RWPE1 (cell line): ENCODE measurements at regions not wholly inside any gene's neighbourhood (a gene's known extent, or its start where the extent isn't known, plus 50 kb on each side); places are given as distances from the start of the nearest gene placed in this dataset.

Experiments
- CTCF ChIA-PET: fragments of 350-600 bp; sonication (Branson Sonifier 250); formaldehyde crosslinking; extraction: SDS; loops from one replicate; lab custom pipeline; 2021; lab: Yijun Ruan, JAX
- POLR2A ChIA-PET: fragments of 400-600 bp; formaldehyde crosslinking; extraction: SDS; loops from one replicate; lab custom pipeline; 2020; ENCODE audit warnings: antibody characterized with exemption; ENCODE audit not compliant: low non-redundant PET; lab: Yijun Ruan, JAX
- DNase-seq: peaks from one replicate; pipeline ENCODE4 v3.0.0; 2012; ENCODE audit warnings: low spot score
- H3K27ac ChIP-seq: fragments of 450-650 bp; 2 replicates; pipeline ENCODE4 v1.5.1; 2017
- CTCF ChIP-seq: fragments of 450-650 bp; conservative IDR thresholded peaks from 2 replicates; pipeline ENCODE4 v1.5.1; 2017; ENCODE audit warnings: low read depth, mild to moderate bottlenecking

GRCh38 chr9:120184266-120184665, 395.7 kb downstream of the CDK5RAP2 start:
- ChIA-PET POLR2A (no interaction called here), CTCF (no interaction called here)
- no peak overlapping the region for H3K27ac ChIP-seq
- TF ChIP-seq CTCF = no peak
- DNase-seq = no peak

- TF ChIP-seq CTCF = no peak
- CTCF ChIA-PET = interaction anchor here (0.6 kb wide), 2 partner anchors 71 to 164 kb away, joined by 3 to 4 read pairs; no protein-coding TSS in a partner anchor
- no peak overlapping the region for H3K27ac ChIP-seq
- DNase-seq = no peak
- POLR2A ChIA-PET = no interaction called here
Measured at GRCh38 chr9:120183615-120184014, 396.4 kb downstream of the CDK5RAP2 start.

- no peak overlapping the region for H3K27ac ChIP-seq
- ChIA-PET POLR2A (no interaction called here), CTCF (interaction anchor here (0.6 kb wide), 1 partner anchor 1622 kb away, joined by 3 read pairs; no protein-coding TSS in a partner anchor)
- no peak for TF ChIP-seq CTCF
- no peak for DNase-seq
Measured at GRCh38 chr9:120182011-120182410, 398.0 kb downstream of the CDK5RAP2 start.

GRCh38 chr9:120177121-120177520, 402.8 kb downstream of the CDK5RAP2 start:
- no peak for DNase-seq
- no peak overlapping the region for H3K27ac ChIP-seq
- ChIA-PET POLR2A (no interaction called here), CTCF (interaction anchor here (0.5 kb wide), 1 partner anchor 217 kb away, joined by 3 read pairs; no protein-coding TSS in a partner anchor)
- no peak for TF ChIP-seq CTCF

- ChIA-PET CTCF (no interaction called here), POLR2A (no interaction called here)
- H3K27ac ChIP-seq = no peak overlapping the region
- TF ChIP-seq CTCF = no peak
- DNase-seq = no peak
Measured at GRCh38 chr9:120175031-120175430, 404.9 kb downstream of the CDK5RAP2 start.

GRCh38 chr9:120161776-120162175, 418.2 kb downstream of the CDK5RAP2 start:
- POLR2A ChIA-PET = no interaction called here
- no peak for DNase-seq
- no peak for TF ChIP-seq CTCF
- no peak overlapping the region for H3K27ac ChIP-seq
- CTCF ChIA-PET = no interaction called here
